Liver (tissue), 8 donors: ENCODE measurements at regions not wholly inside any gene's neighbourhood (a gene's known extent, or its start where the extent isn't known, plus 50 kb on each side); places are given as distances from the start of the nearest gene placed in this dataset.

Experiments
- DNase-seq: peaks from one replicate; pipeline ENCODE4 v3.0.0-alpha.2; 2017; ENCODE audit warnings: low spot score
- H3K27ac ChIP-seq, 2 donors: one replicate each; pipeline ENCODE4 v1.7.0; 2013; ENCODE audit warnings: inconsistent platforms in 2 of 2, low read length in 2 of 2, control low read depth in 1 of 2, low read depth in 1 of 2, mild to moderate bottlenecking in 1 of 2
- H3K27me3 ChIP-seq, 4 donors: one replicate each; pipeline versions ENCODE4 v1.6.1 to v1.7.0; 2013; ENCODE audit warnings: low read length in 3 of 4, inconsistent platforms in 1 of 4, mild to moderate bottlenecking in 1 of 4, moderate library complexity in 1 of 4; ENCODE audit not compliant: control insufficient read depth in 4 of 4, insufficient read depth in 4 of 4
- H3K36me3 ChIP-seq, 4 donors: one replicate each; pipeline versions ENCODE4 v1.6.1 to v1.7.0; 2013; ENCODE audit warnings: low read length in 3 of 4, mild to moderate bottlenecking in 3 of 4, low read depth in 1 of 4, moderate library complexity in 1 of 4; ENCODE audit not compliant: control insufficient read depth in 4 of 4, insufficient read depth in 3 of 4
- H3K4me1 ChIP-seq, 4 donors: one replicate each; pipeline versions ENCODE4 v1.6.1 to v1.7.0; 2013; ENCODE audit warnings: low read length in 3 of 4, mild to moderate bottlenecking in 3 of 4, moderate library complexity in 1 of 4; ENCODE audit not compliant: control insufficient read depth in 4 of 4, insufficient read depth in 4 of 4
- H3K4me3 ChIP-seq, 3 donors: one replicate each; pipeline versions ENCODE4 v1.6.1 to v1.7.0; 2013; ENCODE audit warnings: low read length in 3 of 3, control low read depth in 1 of 3, low read depth in 1 of 3, mild to moderate bottlenecking in 1 of 3
- H3K9ac ChIP-seq, 2 donors: one replicate each; pipeline ENCODE4 v1.7.0; 2013; ENCODE audit warnings: low read length in 2 of 2, mild to moderate bottlenecking in 2 of 2, moderate library complexity in 2 of 2, control low read depth in 1 of 2, low read depth in 1 of 2
- H3K9me3 ChIP-seq, 4 donors: one replicate each; pipeline versions ENCODE4 v1.6.1 to v1.7.0; 2013; ENCODE audit warnings: low read length in 3 of 4; ENCODE audit not compliant: control insufficient read depth in 4 of 4
- ATF3 ChIP-seq: IDR thresholded peaks from 2 replicates; pipeline ENCODE4 v1.6.1; 2016; ENCODE audit warnings: antibody characterized with exemption
- CTCF ChIP-seq: fragments of 150-350 bp; IDR thresholded peaks from 2 replicates; pipeline ENCODE4 v1.5.1; 2017; ENCODE audit warnings: improper control_type of control experiment, low read depth, low read length; ENCODE audit not compliant: missing input control
- EGR1 ChIP-seq, 2 donors: IDR thresholded peaks; 2 replicates each; pipeline ENCODE4 v1.6.1; 2016 to 2018; ENCODE audit warnings: antibody characterized with exemption in 2 of 2, low read depth in 2 of 2
- FOXA1 ChIP-seq: IDR thresholded peaks from 2 replicates; pipeline ENCODE4 v1.6.1; 2016; ENCODE audit warnings: antibody characterized with exemption
- FOXA2 ChIP-seq: IDR thresholded peaks from 2 replicates; pipeline ENCODE4 v1.6.1; 2016; ENCODE audit warnings: antibody characterized with exemption
- GABPA ChIP-seq, 2 donors: IDR thresholded peaks in 1 of 2; conservative IDR thresholded peaks in 1 of 2; 2 replicates each; pipeline ENCODE4 v1.6.1; 2016; ENCODE audit warnings: antibody characterized with exemption in 2 of 2, mild to moderate bottlenecking in 1 of 2, moderate library complexity in 1 of 2
- HNF4A ChIP-seq, 2 donors: conservative IDR thresholded peaks; 2 replicates each; pipeline ENCODE4 v1.6.1; 2016; ENCODE audit warnings: antibody characterized with exemption in 2 of 2, mild to moderate bottlenecking in 2 of 2
- HNF4G ChIP-seq: IDR thresholded peaks from 2 replicates; pipeline ENCODE4 v1.6.1; 2016; ENCODE audit warnings: antibody characterized with exemption
- JUND ChIP-seq, 2 donors: IDR thresholded peaks; 2 replicates each; pipeline ENCODE4 v1.6.1; 2016; ENCODE audit warnings: antibody characterized with exemption in 2 of 2
- MAX ChIP-seq: IDR thresholded peaks from 2 replicates; pipeline ENCODE4 v1.6.1; 2016; ENCODE audit warnings: antibody characterized with exemption
- NR2F2 ChIP-seq: IDR thresholded peaks from 2 replicates; pipeline ENCODE4 v1.6.1; 2016; ENCODE audit warnings: antibody characterized with exemption
- RAD21 ChIP-seq, 2 donors: IDR thresholded peaks; 2 replicates each; pipeline ENCODE4 v1.6.1; 2016; ENCODE audit warnings: antibody characterized with exemption in 2 of 2, mild to moderate bottlenecking in 2 of 2
- REST ChIP-seq: IDR thresholded peaks from 2 replicates; pipeline ENCODE4 v1.6.1; 2016; ENCODE audit warnings: antibody characterized with exemption, mild to moderate bottlenecking
- SP1 ChIP-seq: IDR thresholded peaks from 2 replicates; pipeline ENCODE4 v1.6.1; 2018; ENCODE audit warnings: antibody characterized with exemption, mild to moderate bottlenecking
- TAF1 ChIP-seq: conservative IDR thresholded peaks from 2 replicates; pipeline ENCODE4 v1.6.1; 2016; ENCODE audit warnings: antibody characterized with exemption, mild to moderate bottlenecking
- YY1 ChIP-seq: IDR thresholded peaks from 2 replicates; pipeline ENCODE4 v1.6.1; 2016; ENCODE audit warnings: antibody characterized with exemption, mild to moderate bottlenecking
- ZBTB33 ChIP-seq: IDR thresholded peaks from 2 replicates; pipeline ENCODE4 v1.6.1; 2016; ENCODE audit warnings: antibody characterized with exemption
- WGBS: extraction: QIAGEN DNeasy Blood & Tissue Kit; methylation state at CpG from one replicate; pipeline ENCODE4 v1.1.7; 2013; 5-methylcytosine and 5-hydroxymethylcytosine counted together
- donor health status: healthy.
- donor health status: healthy.
- donor health status: healthy.
- donor health status: healthy.
- donor health status: healthy.

- TF ChIP-seq ATF3 (no peak), NR2F2 (no peak), HNF4A (conservative IDR thresholded peaks at IDR 0.05) (no peak)
These were observed 246.6 kb upstream of the RTL1 start (continued) for GRCh38 chr14:101150039-101150610.

- H3K36me3 ChIP-seq, result no peaks in the 10 kb centered on the region
- no peak for DNase-seq
- no peak overlapping the region for H3K27ac ChIP-seq
- no peak overlapping the region for H3K9ac ChIP-seq
- no peak overlapping the region for H3K4me3 ChIP-seq
- H3K9me3 ChIP-seq, result peaks cover 0 to 2% (median 0%) of the 10 kb centered on the region in 4 donors
- WGBS, result 61% methylated on average over 28 of the region's 28 CpGs
- peaks cover 0 to 3% (median under 1%) of the 10 kb centered on the region in 4 donors for H3K27me3 ChIP-seq
- TF ChIP-seq ATF3, result no peak
- no peak for TF ChIP-seq HNF4G
- no peak for TF ChIP-seq RAD21 (IDR thresholded peaks at IDR 0.05)
- no peak for TF ChIP-seq REST
- TF ChIP-seq GABPA (IDR thresholded peaks at IDR 0.05 in 1 of 2, conservative IDR thresholded peaks at IDR 0.05 in 1 of 2), result no peak
- TF ChIP-seq FOXA2, result no peak
- TF ChIP-seq SP1, result no peak
- no peak for TF ChIP-seq TAF1
- no peak for TF ChIP-seq NR2F2
- H3K4me1 ChIP-seq, result no peaks in the 10 kb centered on the region
These were observed 247.9 kb upstream of the RTL1 start for GRCh38 chr14:101151226-101151926.

GRCh38 chr14:101151927-101152305 lies 248.4 kb upstream of the RTL1 start:
- H3K36me3 ChIP-seq, result no peaks in the 10 kb centered on the region
- 81% methylated on average over 18 of the region's 18 CpGs for WGBS
- TF ChIP-seq GABPA (IDR thresholded peaks at IDR 0.05 in 1 of 2, conservative IDR thresholded peaks at IDR 0.05 in 1 of 2) (no peak), YY1 (no peak), REST (no peak), CTCF (no peak), NR2F2 (no peak), FOXA1 (no peak), RAD21 (IDR thresholded peaks at IDR 0.05) (no peak), MAX (no peak), JUND (IDR thresholded peaks at IDR 0.05) (no peak), HNF4G (no peak), EGR1 (IDR thresholded peaks at IDR 0.05; ENCODE audit: low read depth in 2 of 2) (no peak), FOXA2 (no peak), ZBTB33 (no peak)

More at GRCh38 chr14:101151927-101152305, 248.4 kb upstream of the RTL1 start:
- Histone ChIP-seq H3K27me3 (peaks cover 0 to 3% (median under 1%) of the 10 kb centered on the region in 4 donors), H3K4me1 (no peaks in the 10 kb centered on the region), H3K4me3 (no peak overlapping the region), H3K27ac (no peak overlapping the region), H3K9me3 (peaks cover 0 to 2% (median 0%) of the 10 kb centered on the region in 4 donors), H3K9ac (no peak overlapping the region)
- DNase-seq, result no peak
